ENCODE measurements at regions not wholly inside any gene's neighbourhood (a gene's known extent, or its start where the extent isn't known, plus 50 kb on each side); places are given as distances from the start of the nearest gene placed in this dataset.

- no peak for DNase-seq (ENCODE audit: low read depth)
Measured at GRCh38 chr4:95987851-95988250, 148.0 kb downstream of the PDHA2 start.

GRCh38 chr4:95998311-95998710 is 158.4 kb downstream of the PDHA2 start:
- no peak for DNase-seq (ENCODE audit: low read depth)

- no peak for DNase-seq (ENCODE audit: low read depth)
Measured at GRCh38 chr4:96003951-96004740, 164.3 kb downstream of the PDHA2 start.

GRCh38 chr4:96009427-96010119 is 169.7 kb downstream of the PDHA2 start:
- DNase-seq (ENCODE audit: low read depth): no peak

- DNase-seq (ENCODE audit: low read depth): no peak
Measured at GRCh38 chr4:96012687-96013086, 172.8 kb downstream of the PDHA2 start.

- no peak for DNase-seq (ENCODE audit: low read depth)
Measured at GRCh38 chr4:96016634-96017299, 176.9 kb downstream of the PDHA2 start.

GRCh38 chr4:96025011-96025410 is 185.1 kb downstream of the PDHA2 start:
- no peak for DNase-seq (ENCODE audit: low read depth)

GRCh38 chr4:96035727-96036126 is 195.8 kb downstream of the PDHA2 start:
- no peak for DNase-seq (ENCODE audit: low read depth)

- no peak for DNase-seq (ENCODE audit: low read depth)
Measured at GRCh38 chr4:96036781-96037180, 196.9 kb downstream of the PDHA2 start.

- DNase-seq (ENCODE audit: low read depth): no peak
Measured at GRCh38 chr4:96037705-96038104, 197.8 kb downstream of the PDHA2 start.

GRCh38 chr4:96039217-96039616 is 199.3 kb downstream of the PDHA2 start:
- no peak for DNase-seq (ENCODE audit: low read depth)

- DNase-seq (ENCODE audit: low read depth): no peak
Measured at GRCh38 chr4:96039803-96040436, 200.0 kb downstream of the PDHA2 start.

- DNase-seq (ENCODE audit: low read depth): no peak
Measured at GRCh38 chr4:96044971-96045370, 205.1 kb downstream of the PDHA2 start.

- no peak for DNase-seq (ENCODE audit: low read depth)
Measured at GRCh38 chr4:96052827-96053226, 212.9 kb downstream of the PDHA2 start.

- DNase-seq (ENCODE audit: low read depth): no peak
Measured at GRCh38 chr4:96056346-96056934, 216.5 kb downstream of the PDHA2 start.

GRCh38 chr4:96063639-96064038 is 223.7 kb downstream of the PDHA2 start:
- no peak for DNase-seq (ENCODE audit: low read depth)

GRCh38 chr4:96073461-96073860 is 233.6 kb downstream of the PDHA2 start:
- DNase-seq (ENCODE audit: low read depth): no peak

GRCh38 chr4:96092151-96092705 is 252.3 kb downstream of the PDHA2 start:
- DNase-seq (ENCODE audit: low read depth): no peak

- DNase-seq (ENCODE audit: low read depth): no peak
Measured at GRCh38 chr4:96093057-96093456, 253.2 kb downstream of the PDHA2 start.

GRCh38 chr4:96093563-96093962 is 253.7 kb downstream of the PDHA2 start:
- no peak for DNase-seq (ENCODE audit: low read depth)

- no peak for DNase-seq (ENCODE audit: low read depth)
Measured at GRCh38 chr4:96094183-96094582, 254.3 kb downstream of the PDHA2 start.

Measured in RPMI7951 (cell line).